ENCODE measurements at regions not wholly inside any gene's neighbourhood (a gene's known extent, or its start where the extent isn't known, plus 50 kb on each side); places are given as distances from the start of the nearest gene placed in this dataset.

GRCh38 chr12:115869604-115870003 lies 407.9 kb downstream of the MED13L start:
- Histone ChIP-seq H3K79me2 (ENCODE audit: control insufficient read depth, insufficient read depth, low read length) (no peaks in the 10 kb centered on the region), H3K4me2 (ENCODE audit: extremely low read depth, insufficient read depth, low read length) (no peak overlapping the region), H3K9me3 (ENCODE audit: control insufficient read depth, insufficient read depth, low read depth, low read length) (no peaks in the 10 kb centered on the region), H3K9ac (ENCODE audit: insufficient read depth, low read length) (no peak overlapping the region), H2AFZ (ENCODE audit: low read length) (no peak overlapping the region), H3K36me3 (ENCODE audit: control insufficient read depth, insufficient read depth, low read length) (no peaks in the 10 kb centered on the region), H3K4me1 (ENCODE audit: control insufficient read depth, extremely low read depth, insufficient read depth, low read length) (no peaks in the 10 kb centered on the region), H4K20me1 (ENCODE audit: control insufficient read depth, extremely low read depth, insufficient read depth, low read length) (no peaks in the 10 kb centered on the region), H3K27me3 (ENCODE audit: control insufficient read depth, insufficient read depth, low read length) (no peaks in the 10 kb centered on the region), H3K4me3 (replicated peaks in 1 of 4; ENCODE audit: control extremely low read depth in 1 of 4, insufficient read depth in 1 of 4, low read depth in 3 of 4, low read length in 4 of 4) (no peak overlapping the region), H3K27ac (ENCODE audit: insufficient read depth, low read length) (no peak overlapping the region)
- DNase-seq (ENCODE audit: low read depth in 2 of 2): no peak
- TF ChIP-seq CTCF (conservative IDR thresholded peaks at IDR 0.05 in 1 of 2, IDR thresholded peaks at IDR 0.05 in 1 of 2; ENCODE audit: low read depth in 1 of 2, low read length in 2 of 2) (no peak), EZH2 (IDR thresholded peaks at IDR 0.05; ENCODE audit: low read length, missing control alignments) (no peak)

GRCh38 chr12:115868624-115869023 lies 408.9 kb downstream of the MED13L start:
- Histone ChIP-seq H2AFZ (ENCODE audit: low read length) (no peak overlapping the region), H3K27ac (ENCODE audit: insufficient read depth, low read length) (no peak overlapping the region), H3K4me1 (ENCODE audit: control insufficient read depth, extremely low read depth, insufficient read depth, low read length) (no peaks in the 10 kb centered on the region), H3K36me3 (ENCODE audit: control insufficient read depth, insufficient read depth, low read length) (no peaks in the 10 kb centered on the region), H3K9me3 (ENCODE audit: control insufficient read depth, insufficient read depth, low read depth, low read length) (no peaks in the 10 kb centered on the region), H3K9ac (ENCODE audit: insufficient read depth, low read length) (no peak overlapping the region), H3K79me2 (ENCODE audit: control insufficient read depth, insufficient read depth, low read length) (no peaks in the 10 kb centered on the region), H3K27me3 (ENCODE audit: control insufficient read depth, insufficient read depth, low read length) (no peaks in the 10 kb centered on the region), H3K4me3 (replicated peaks in 1 of 4; ENCODE audit: control extremely low read depth in 1 of 4, insufficient read depth in 1 of 4, low read depth in 3 of 4, low read length in 4 of 4) (no peak overlapping the region), H3K4me2 (ENCODE audit: extremely low read depth, insufficient read depth, low read length) (no peak overlapping the region), H4K20me1 (ENCODE audit: control insufficient read depth, extremely low read depth, insufficient read depth, low read length) (no peaks in the 10 kb centered on the region)
- no peak for DNase-seq (ENCODE audit: low read depth in 2 of 2)
- TF ChIP-seq EZH2 (IDR thresholded peaks at IDR 0.05; ENCODE audit: low read length, missing control alignments) (no peak), CTCF (conservative IDR thresholded peaks at IDR 0.05 in 1 of 2, IDR thresholded peaks at IDR 0.05 in 1 of 2; ENCODE audit: low read depth in 1 of 2, low read length in 2 of 2) (no peak)

- DNase-seq (ENCODE audit: low read depth in 2 of 2): no peak
- H3K27me3 ChIP-seq (ENCODE audit: control insufficient read depth, insufficient read depth, low read length): no peaks in the 10 kb centered on the region
- H4K20me1 ChIP-seq (ENCODE audit: control insufficient read depth, extremely low read depth, insufficient read depth, low read length): no peaks in the 10 kb centered on the region
- no peaks in the 10 kb centered on the region for H3K79me2 ChIP-seq (ENCODE audit: control insufficient read depth, insufficient read depth, low read length)
- no peak overlapping the region for H3K27ac ChIP-seq (ENCODE audit: insufficient read depth, low read length)
- no peaks in the 10 kb centered on the region for H3K36me3 ChIP-seq (ENCODE audit: control insufficient read depth, insufficient read depth, low read length)
- no peak overlapping the region for H2AFZ ChIP-seq (ENCODE audit: low read length)
- no peak overlapping the region for H3K4me3 ChIP-seq (replicated peaks in 1 of 4; ENCODE audit: control extremely low read depth in 1 of 4, insufficient read depth in 1 of 4, low read depth in 3 of 4, low read length in 4 of 4)
- no peak overlapping the region for H3K9ac ChIP-seq (ENCODE audit: insufficient read depth, low read length)
- H3K4me2 ChIP-seq (ENCODE audit: extremely low read depth, insufficient read depth, low read length): no peak overlapping the region
- no peaks in the 10 kb centered on the region for H3K4me1 ChIP-seq (ENCODE audit: control insufficient read depth, extremely low read depth, insufficient read depth, low read length)
- no peak for TF ChIP-seq EZH2 (IDR thresholded peaks at IDR 0.05; ENCODE audit: low read length, missing control alignments)
- no peak for TF ChIP-seq CTCF (conservative IDR thresholded peaks at IDR 0.05 in 1 of 2, IDR thresholded peaks at IDR 0.05 in 1 of 2; ENCODE audit: low read depth in 1 of 2, low read length in 2 of 2)
- H3K9me3 ChIP-seq (ENCODE audit: control insufficient read depth, insufficient read depth, low read depth, low read length): no peaks in the 10 kb centered on the region
Observed at GRCh38 chr12:115867854-115868253, 409.6 kb downstream of the MED13L start.

All from fibroblast of lung (primary cell).